Kidney (tissue), 13 donors: ENCODE measurements at regions not wholly inside any gene's neighbourhood (a gene's known extent, or its start where the extent isn't known, plus 50 kb on each side); places are given as distances from the start of the nearest gene placed in this dataset.
A peak's percentile ranks its signal among the peaks of the same experiment; 100 is the strongest.

Source experiments
- DNase-seq, 5 donors: peaks; one replicate each; pipeline ENCODE4 v3.0.0-alpha.2; 2013 to 2020
- FAIRE-seq: peaks from 2 replicates; lab custom pipeline; 2012; peaks lifted over from hg19 to GRCh38; lab: Jason Lieb, UNC
- H3K27ac ChIP-seq, 2 donors: one replicate each; pipeline ENCODE4 v1.7.0; 2013; ENCODE audit warnings: low read depth in 2 of 2, low read length in 2 of 2, inconsistent platforms in 1 of 2
- H3K27me3 ChIP-seq: one replicate; pipeline ENCODE4 v1.7.1; 2013; ENCODE audit warnings: low read length, inconsistent platforms; ENCODE audit not compliant: control insufficient read depth, insufficient read depth
- H3K36me3 ChIP-seq, 3 donors: one replicate each; pipeline versions ENCODE4 v1.7.0 to v1.7.1; 2013; ENCODE audit warnings: low read length in 3 of 3, control low read depth in 1 of 3, inconsistent platforms in 1 of 3; ENCODE audit not compliant: insufficient read depth in 3 of 3, control insufficient read depth in 2 of 3
- H3K4me1 ChIP-seq, 3 donors: one replicate each; pipeline versions ENCODE4 v1.7.0 to v1.7.1; 2013; ENCODE audit warnings: low read length in 3 of 3, inconsistent platforms in 1 of 3, low read depth in 1 of 3; ENCODE audit not compliant: control insufficient read depth in 2 of 3, insufficient read depth in 2 of 3
- H3K4me3 ChIP-seq, 3 donors: one replicate each; pipeline versions ENCODE4 v1.7.0 to v1.8.1; 2013; ENCODE audit warnings: low read length in 3 of 3, control low read depth in 1 of 3, inconsistent platforms in 1 of 3
- H3K9ac ChIP-seq, 3 donors: one replicate each; pipeline versions ENCODE4 v1.7.0 to v1.7.1; 2013; ENCODE audit warnings: low read length in 3 of 3, control low read depth in 1 of 3, inconsistent platforms in 1 of 3
- H3K9me3 ChIP-seq, 3 donors: one replicate each; pipeline versions ENCODE4 v1.7.0 to v1.7.1; 2013; ENCODE audit warnings: low read length in 3 of 3, control low read depth in 1 of 3, inconsistent platforms in 1 of 3; ENCODE audit not compliant: control insufficient read depth in 2 of 3, insufficient read depth in 1 of 3
- CTCF ChIP-seq: IDR thresholded peaks from 3 replicates; pipeline ENCODE4 v1.5.1; 2012; ENCODE audit warnings: mild to moderate bottlenecking, moderate library complexity, borderline replicate concordance; ENCODE audit not compliant: insufficient read depth; ENCODE audit errors: extremely low read depth
- intact Hi-C: fragments of 100-400 bp; cut with DNase I; formaldehyde crosslinking; loops from one replicate; pipeline ENCODE4 v1.11.1; 2022
- donor health status: control.
- donor health status: control.
- donor health status: control.
- donor health status: control.
- donor health status: control.
- donor health status: DM: yes; HTN: yes; CAD: no.
- donor health status: Normal renal cell carcinoma (clear cell type).

DNA sequence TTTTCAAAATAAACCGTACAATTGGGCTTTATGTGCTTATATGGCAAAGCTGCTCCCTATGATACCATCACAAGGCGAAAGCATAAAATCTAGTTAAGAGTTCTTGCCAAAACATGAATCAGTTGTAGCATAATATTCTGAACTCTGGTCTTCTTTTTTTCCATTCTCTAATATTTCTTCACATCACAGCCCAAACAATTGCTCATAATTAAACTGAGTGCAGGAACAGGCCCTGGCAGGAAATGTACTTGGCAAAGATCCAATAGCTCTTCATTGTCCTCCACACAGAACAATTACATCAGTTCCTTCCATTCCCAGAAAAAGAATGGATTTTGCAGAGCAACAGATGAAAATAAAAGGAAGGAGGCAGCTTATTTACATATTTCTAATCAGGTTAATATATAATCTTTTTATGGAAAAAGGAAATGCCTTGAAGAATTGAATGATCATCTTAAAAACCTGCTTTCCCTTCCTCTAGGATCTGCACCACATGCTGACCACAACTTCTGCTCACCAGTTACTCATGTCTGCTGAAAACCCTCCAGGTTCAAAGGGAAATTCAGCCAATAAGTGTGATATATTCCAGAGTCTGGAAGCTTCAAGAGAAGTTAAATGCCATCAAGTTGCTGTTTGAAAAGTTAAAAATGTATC, 123.3 kb upstream of the COL21A1 start:
- Histone ChIP-seq H3K27me3 (no peaks in the 10 kb centered on the region), H3K36me3 (no peaks in the 10 kb centered on the region), H3K4me3 (peak overlapping the region in 1 of 3 donors; percentile 7), H3K27ac (peak overlapping the region; percentile 59 to 86), H3K9me3 (no peaks in the 10 kb centered on the region), H3K4me1 (peaks cover 4 to 23% (median 17%) of the 10 kb centered on the region in 3 donors), H3K9ac (no peak overlapping the region)
- no peak for TF ChIP-seq CTCF
- FAIRE-seq: peak; percentile 86
- intact Hi-C loops: no loop called here
- peak in 2 of 5 donors; percentile 51 to 78 for DNase-seq

DNA sequence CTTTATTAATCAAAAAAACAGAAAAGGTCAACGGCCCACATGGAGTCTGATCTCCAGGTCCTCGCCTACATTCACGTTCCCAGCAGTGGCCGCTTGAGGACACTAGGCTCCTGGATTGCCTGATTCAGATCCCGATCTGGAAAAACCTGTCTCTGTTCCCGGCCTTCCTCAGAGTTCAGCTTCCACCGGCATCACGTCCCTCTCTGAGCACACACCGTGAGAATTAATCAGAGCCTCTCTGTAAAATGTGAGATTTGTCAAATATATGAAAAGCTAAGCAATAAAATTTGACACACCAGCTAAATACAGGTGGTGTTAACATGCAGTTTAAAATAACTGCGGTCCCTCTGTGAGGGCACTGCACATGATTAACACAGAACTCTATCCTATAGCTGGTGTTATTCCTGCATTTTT, 122.8 kb upstream of the COL21A1 start:
- peak overlapping the region in 1 of 3 donors; percentile 7 for H3K4me3 ChIP-seq
- H3K9ac ChIP-seq: no peak overlapping the region
- FAIRE-seq (no peak), DNase-seq (peak; percentile 35 to 82 (median 52))
- H3K36me3 ChIP-seq: no peaks in the 10 kb centered on the region
- peak; percentile 69 for TF ChIP-seq CTCF
- peaks cover 4 to 23% (median 17%) of the 10 kb centered on the region in 3 donors for H3K4me1 ChIP-seq
- intact Hi-C loops: no loop called here
- peak overlapping the region; percentile 59 to 69 for H3K27ac ChIP-seq
- H3K27me3 ChIP-seq: no peaks in the 10 kb centered on the region
- H3K9me3 ChIP-seq: no peaks in the 10 kb centered on the region

- Histone ChIP-seq H3K4me1 (peaks cover 4 to 23% (median 17%) of the 10 kb centered on the region in 3 donors), H3K36me3 (no peaks in the 10 kb centered on the region), H3K4me3 (no peak overlapping the region), H3K9me3 (no peaks in the 10 kb centered on the region), H3K9ac (no peak overlapping the region), H3K27me3 (no peaks in the 10 kb centered on the region), H3K27ac (no peak overlapping the region)
- peak; percentile 42 for FAIRE-seq
- peak in 2 of 5 donors; percentile 51 to 74 for DNase-seq
- no peak for TF ChIP-seq CTCF
- intact Hi-C loops: no loop called here
Observed at GRCh38 chr6:56368491-56368890, 121.1 kb upstream of the COL21A1 start.
